ENCODE measurements at regions not wholly inside any gene's neighbourhood (a gene's known extent, or its start where the extent isn't known, plus 50 kb on each side); places are given as distances from the start of the nearest gene placed in this dataset.
A peak's percentile ranks its signal among the peaks of the same experiment; 100 is the strongest.

GRCh38 chr4:56169061-56169460, 218.2 kb downstream of the AASDH start:
- no peak for TF ChIP-seq CTCF (IDR thresholded peaks at IDR 0.05; ENCODE audit: insufficient read depth, low read length)
- no peak for DNase-seq (ENCODE audit: low read depth)
- no peak overlapping the region for H3K4me3 ChIP-seq (ENCODE audit: low read depth, low read length)

- no peak for DNase-seq (ENCODE audit: low read depth)
- H3K4me3 ChIP-seq (ENCODE audit: low read depth, low read length): no peak overlapping the region
- no peak for TF ChIP-seq CTCF (IDR thresholded peaks at IDR 0.05; ENCODE audit: insufficient read depth, low read length)
Observed at GRCh38 chr4:56164907-56165306, 216.2 kb downstream of the CEP135 start.

GRCh38 chr4:56160636-56161035, 211.9 kb downstream of the CEP135 start:
- TF ChIP-seq CTCF (IDR thresholded peaks at IDR 0.05; ENCODE audit: insufficient read depth, low read length): no peak

GRCh38 chr4:56158483-56158882, 209.7 kb downstream of the CEP135 start:
- TF ChIP-seq CTCF (IDR thresholded peaks at IDR 0.05; ENCODE audit: insufficient read depth, low read length): no peak
- no peak for DNase-seq (ENCODE audit: low read depth)

More at GRCh38 chr4:56160636-56161035, 211.9 kb downstream of the CEP135 start:
- no peak for DNase-seq (ENCODE audit: low read depth)
- no peak overlapping the region for H3K4me3 ChIP-seq (ENCODE audit: low read depth, low read length)

GRCh38 chr4:56156141-56156540, 207.4 kb downstream of the CEP135 start:
- TF ChIP-seq CTCF (IDR thresholded peaks at IDR 0.05; ENCODE audit: insufficient read depth, low read length): no peak
- no peak overlapping the region for H3K4me3 ChIP-seq (ENCODE audit: low read depth, low read length)
- no peak for DNase-seq (ENCODE audit: low read depth)

More at GRCh38 chr4:56158483-56158882, 209.7 kb downstream of the CEP135 start:
- no peak overlapping the region for H3K4me3 ChIP-seq (ENCODE audit: low read depth, low read length)

- no peak for DNase-seq (ENCODE audit: low read depth)
- H3K4me3 ChIP-seq (ENCODE audit: low read depth, low read length): no peak overlapping the region
- TF ChIP-seq CTCF (IDR thresholded peaks at IDR 0.05; ENCODE audit: insufficient read depth, low read length): no peak
Observed at GRCh38 chr4:56155432-56155831, 206.7 kb downstream of the CEP135 start.

- DNase-seq (ENCODE audit: low read depth): peak; percentile 60
- no peak for TF ChIP-seq CTCF (IDR thresholded peaks at IDR 0.05; ENCODE audit: insufficient read depth, low read length)
- H3K4me3 ChIP-seq (ENCODE audit: low read depth, low read length): no peak overlapping the region
Observed at GRCh38 chr4:56149591-56149990, 200.8 kb downstream of the CEP135 start.

Measured in fibroblast of the aortic adventitia (primary cell).